H1 (cell line): ENCODE measurements at regions not wholly inside any gene's neighbourhood (a gene's known extent, or its start where the extent isn't known, plus 50 kb on each side); places are given as distances from the start of the nearest gene placed in this dataset.

Source experiments
- CTCF ChIA-PET: fragments of 300-600 bp; sonication (Branson Sonifier 250); formaldehyde crosslinking; loops from one replicate; lab custom pipeline; 2021; ENCODE audit not compliant: partially characterized antibody; lab: Charles Lee
- POLR2A ChIA-PET: fragments of 300-600 bp; sonication (Branson Sonifier 250); formaldehyde crosslinking; loops from one replicate; lab custom pipeline; 2021; ENCODE audit warnings: inconsistent platforms; ENCODE audit not compliant: partially characterized antibody; lab: Charles Lee
- DNase-seq, 2 experiments: peaks; one replicate each; pipeline versions ENCODE4 v3.0.0 to v3.0.0-alpha.2; 2010 to 2022; ENCODE audit warnings: low spot score in 2 of 2, low read depth in 1 of 2, mixed read lengths in 1 of 2
- FAIRE-seq: peaks from 2 replicates; lab custom pipeline; 2011; peaks lifted over from hg19 to GRCh38; lab: Jason Lieb, UNC
- H2AFZ ChIP-seq: 2 replicates; pipeline ENCODE4 v1.8.1; 2012; ENCODE audit warnings: low read length, inconsistent platforms
- H2AK5ac ChIP-seq: 2 replicates; pipeline ENCODE4 v1.6.1; 2013; ENCODE audit warnings: low read depth, low read length
- H2BK120ac ChIP-seq: replicated peaks from 2 replicates; pipeline ENCODE3; 2013; ENCODE audit warnings: low read depth, low read length, inconsistent platforms
- H2BK12ac ChIP-seq: 2 replicates; pipeline ENCODE4 v1.6.1; 2013; ENCODE audit warnings: low read depth, low read length
- H2BK15ac ChIP-seq: 2 replicates; pipeline ENCODE4 v1.6.1; 2013; ENCODE audit warnings: low read length
- H2BK20ac ChIP-seq: 2 replicates; pipeline ENCODE4 v1.6.1; 2013; ENCODE audit warnings: low read length
- H2BK5ac ChIP-seq: 2 replicates; pipeline ENCODE4 v1.6.1; 2013; ENCODE audit warnings: low read depth, low read length
- H3K14ac ChIP-seq: 2 replicates; pipeline ENCODE4 v1.6.1; 2013; ENCODE audit warnings: inconsistent platforms; ENCODE audit not compliant: insufficient read length
- H3K18ac ChIP-seq: 2 replicates; pipeline ENCODE4 v1.6.1; 2013; ENCODE audit warnings: low read length; ENCODE audit errors: extremely low read depth
- H3K23ac ChIP-seq: 2 replicates; pipeline ENCODE4 v1.6.1; 2013; ENCODE audit warnings: inconsistent platforms; ENCODE audit not compliant: insufficient read length
- H3K23me2 ChIP-seq: 2 replicates; pipeline ENCODE4 v1.6.1; 2013; ENCODE audit warnings: low read depth, low read length
- H3K27ac ChIP-seq: 2 replicates; pipeline ENCODE4 v1.6.1; 2011; ENCODE audit warnings: low read depth, low read length, inconsistent platforms
- H3K27me3 ChIP-seq, 4 experiments: replicated peaks in 1 of 4; 1 replicate in 1 of 4; 2 replicates in 3 of 4; pipeline versions ENCODE4 v1.6.1 to v1.8.1; 2011 to 2013; ENCODE audit warnings: low read length in 3 of 4, mild to moderate bottlenecking in 3 of 4, inconsistent platforms in 2 of 4, mixed read lengths in 2 of 4, moderate library complexity in 1 of 4; ENCODE audit not compliant: control insufficient read depth in 3 of 4, insufficient read depth in 3 of 4; ENCODE audit errors: extremely low read depth in 1 of 4
- H3K36me3 ChIP-seq, 4 experiments: 2 replicates each; pipeline versions ENCODE4 v1.6.1 to v1.8.1; 2011 to 2013; ENCODE audit warnings: mild to moderate bottlenecking in 4 of 4, low read length in 3 of 4, moderate library complexity in 2 of 4, control low read depth in 1 of 4, inconsistent platforms in 1 of 4; ENCODE audit not compliant: insufficient read depth in 4 of 4, control insufficient read depth in 2 of 4
- H3K4ac ChIP-seq: replicated peaks from 2 replicates; pipeline ENCODE3; 2013; ENCODE audit warnings: low read length, low read depth, mixed read lengths, inconsistent platforms; ENCODE audit not compliant: insufficient read length
- H3K4me1 ChIP-seq, 4 experiments: replicated peaks in 1 of 4; 1 replicate in 1 of 4; 2 replicates in 3 of 4; pipeline versions ENCODE4 v1.6.1 to v1.8.1; 2011 to 2013; ENCODE audit warnings: low read length in 3 of 4, inconsistent platforms in 2 of 4, mixed read lengths in 1 of 4; ENCODE audit not compliant: insufficient read depth in 4 of 4, control insufficient read depth in 3 of 4
- H3K4me2 ChIP-seq, 2 experiments: 2 replicates each; pipeline versions ENCODE4 v1.6.1 to v1.8.1; 2011 to 2013; ENCODE audit warnings: low read depth in 2 of 2, low read length in 2 of 2, control low read depth in 1 of 2, inconsistent platforms in 1 of 2, mild to moderate bottlenecking in 1 of 2; ENCODE audit not compliant: insufficient read depth in 1 of 2
- H3K4me3 ChIP-seq, 4 experiments: fragments of 200-600, 300-600 bp in 1 of 4; sonication (generic), shearing (Covaris generic), sonication (Bioruptor Twin) in 1 of 4; 2 replicates each; pipeline versions ENCODE4 v1.5.1 to v1.8.1; 2011 to 2016; ENCODE audit warnings: low read length in 4 of 4, low read depth in 3 of 4, control low read depth in 2 of 4, inconsistent platforms in 2 of 4, mild to moderate bottlenecking in 2 of 4, mixed read lengths in 1 of 4, moderate library complexity in 1 of 4; ENCODE audit not compliant: insufficient read depth in 2 of 4; ENCODE audit errors: extremely low read depth in 1 of 4
- H3K56ac ChIP-seq: replicated peaks from 2 replicates; pipeline ENCODE3; 2013; ENCODE audit warnings: low read depth, mild to moderate bottlenecking, mixed read lengths, low read length, inconsistent platforms; ENCODE audit not compliant: insufficient read length
- H3K79me1 ChIP-seq: 2 replicates; pipeline ENCODE4 v1.6.1; 2013; ENCODE audit warnings: low read depth, low read length, control low read depth
- H3K79me2 ChIP-seq, 2 experiments: 2 replicates each; pipeline versions ENCODE4 v1.6.1 to v1.8.1; 2012 to 2013; ENCODE audit warnings: low read length in 2 of 2, mild to moderate bottlenecking in 2 of 2, inconsistent platforms in 1 of 2; ENCODE audit not compliant: insufficient read depth in 2 of 2, control insufficient read depth in 1 of 2
- H3K9ac ChIP-seq, 4 experiments: replicated peaks in 1 of 4; 1 replicate in 1 of 4; 2 replicates in 3 of 4; pipeline versions ENCODE4 v1.6.1 to v1.8.1; 2011 to 2013; ENCODE audit warnings: low read depth in 3 of 4, low read length in 3 of 4, control low read depth in 2 of 4, mild to moderate bottlenecking in 2 of 4, moderate library complexity in 2 of 4, inconsistent platforms in 1 of 4; ENCODE audit errors: extremely low read depth in 1 of 4
- H3K9me3 ChIP-seq, 2 experiments: 2 replicates each; pipeline versions ENCODE4 v1.6.1 to v1.8.1; 2012 to 2013; ENCODE audit warnings: mild to moderate bottlenecking in 2 of 2, moderate library complexity in 2 of 2, control low read depth in 1 of 2, inconsistent platforms in 1 of 2, low read depth in 1 of 2, low read length in 1 of 2, mixed read lengths in 1 of 2; ENCODE audit not compliant: insufficient read depth in 2 of 2
- H4K20me1 ChIP-seq, 2 experiments: replicated peaks in 1 of 2; 2 replicates each; pipeline versions ENCODE3 to v1.8.1; 2011 to 2013; ENCODE audit warnings: inconsistent platforms in 2 of 2, low read length in 2 of 2, mild to moderate bottlenecking in 1 of 2; ENCODE audit not compliant: insufficient read depth in 2 of 2, control insufficient read depth in 1 of 2
- H4K5ac ChIP-seq: 2 replicates; pipeline ENCODE4 v1.6.1; 2013; ENCODE audit warnings: low read length, low read depth, mixed read lengths, inconsistent platforms; ENCODE audit not compliant: insufficient read length
- H4K8ac ChIP-seq: 2 replicates; pipeline ENCODE4 v1.8.0; 2013; ENCODE audit warnings: mild to moderate bottlenecking, moderate library complexity, low read length, inconsistent platforms; ENCODE audit not compliant: insufficient read depth; ENCODE audit errors: extremely low read depth
- H4K91ac ChIP-seq: replicated peaks from 2 replicates; pipeline ENCODE3; 2013; ENCODE audit warnings: low read length, mixed read lengths, inconsistent platforms; ENCODE audit not compliant: insufficient read length
- BACH1 ChIP-seq: IDR thresholded peaks from 2 replicates; pipeline ENCODE4 v1.6.1; 2012; ENCODE audit warnings: low read length, improper control_type of control experiment
- JUN ChIP-seq: IDR thresholded peaks from 2 replicates; pipeline ENCODE4 v1.6.1; 2011; ENCODE audit warnings: low read depth, mild to moderate bottlenecking, improper control_type of control experiment, low read length
- MAFK ChIP-seq: IDR thresholded peaks from 2 replicates; pipeline ENCODE4 v1.6.1; 2012; ENCODE audit warnings: low read depth, mild to moderate bottlenecking, improper control_type of control experiment, low read length
- TAF7 ChIP-seq: optimal IDR thresholded peaks from 2 replicates; pipeline ENCODE3; 2011; ENCODE audit warnings: low read depth, mild to moderate bottlenecking, inconsistent platforms, low read length, moderate library complexity, borderline replicate concordance
- WGBS, 2 experiments: shearing (Covaris generic) in 1 of 2; methylation state at CpG; one replicate each; pipeline versions ENCODE4 v1.1.6 to v1.1.7; 2013 to 2015; ENCODE audit warnings: low lambda C conversion rate in 2 of 2, mixed read lengths in 2 of 2, inconsistent platforms in 1 of 2, low coverage in 1 of 2, missing lambda C conversion rate in 1 of 2; ENCODE audit not compliant: insufficient replicate concordance in 2 of 2, insufficient coverage in 1 of 2, insufficient read length in 1 of 2; ENCODE audit errors: extremely low coverage in 1 of 2, missing lambda C conversion rate in 1 of 2; 5-methylcytosine and 5-hydroxymethylcytosine counted together

GRCh38 chr7:152520861-152521302 lies 85.1 kb upstream of the KMT2C start:
- Histone ChIP-seq H3K4me3 (no peak overlapping the region), H4K8ac (no peak overlapping the region), H3K27me3 (no peaks in the 10 kb centered on the region; a peak in 1 of 7 replicates), H2AK5ac (no peak overlapping the region), H4K91ac (no peak overlapping the region), H2BK120ac (no peak overlapping the region), H3K4me1 (peaks cover 0 to 11% (median 7%) of the 10 kb centered on the region in 4 experiments; a peak in 5 of 7 replicates), H3K9ac (no peak overlapping the region), H3K4me2 (no peak overlapping the region), H4K5ac (no peak overlapping the region), H3K4ac (no peak overlapping the region), H3K56ac (no peak overlapping the region), H2BK15ac (no peak overlapping the region), H3K27ac (no peak overlapping the region), H2BK20ac (no peak overlapping the region), H3K79me2 (no peaks in the 10 kb centered on the region), H3K18ac (no peak overlapping the region), H3K79me1 (no peaks in the 10 kb centered on the region), H4K20me1 (no peaks in the 10 kb centered on the region), H2BK12ac (no peak overlapping the region), H3K14ac (no peak overlapping the region), H3K36me3 (no peaks in the 10 kb centered on the region), H2BK5ac (no peak overlapping the region), H3K9me3 (peaks cover 5 to 6% of the 10 kb centered on the region in 2 experiments; a peak in 2 of 4 replicates), H3K23ac (no peak overlapping the region), H2AFZ (0 out of 2 replicates have a peak overlapping the region, but pooled peaks have one; percentile 15), H3K23me2 (no peaks in the 10 kb centered on the region)
- CTCF ChIA-PET, result interaction anchor here (0.8 to 1.2 kb wide), 3 partner anchors 24 to 130 kb away, joined by 3 to 4 read pairs (median 3); no protein-coding TSS in a partner anchor
- 99% methylated on average over 5 of the region's 5 CpGs; no CpG with 5 or more reads in 1 of the 2 experiments for WGBS, 2 experiments
- POLR2A ChIA-PET, result no interaction called here
- DNase-seq (no peak), FAIRE-seq (no peak)
- no peak for TF ChIP-seq TAF7
- no peak for TF ChIP-seq MAFK
- no peak for TF ChIP-seq BACH1
- TF ChIP-seq JUN, result no peak
